Tibial artery (tissue), 4 donors: ENCODE measurements at regions not wholly inside any gene's neighbourhood (a gene's known extent, or its start where the extent isn't known, plus 50 kb on each side); places are given as distances from the start of the nearest gene placed in this dataset.

Source experiments
- DNase-seq, 2 donors: peaks; one replicate each; pipeline ENCODE4 v3.0.0-alpha.2; 2019
- H3K27ac ChIP-seq, 2 donors: fragments of 200-600 bp; sonication (generic) in 1 of 2; 1 replicate in 1 of 2; 2 replicates in 1 of 2; pipeline ENCODE4 v1.5.1; 2018 to 2019; ENCODE audit warnings: mild to moderate bottlenecking in 1 of 2
- H3K27me3 ChIP-seq, 2 donors: fragments of 200-600 bp; sonication (generic) in 1 of 2; one replicate each; pipeline versions ENCODE4 v1.5.1 to v1.6.0; 2016 to 2019
- H3K36me3 ChIP-seq, 3 donors: fragments of 200-600 bp; sonication (generic) in 2 of 3; one replicate each; pipeline ENCODE4 v1.5.1; 2016 to 2019; ENCODE audit warnings: mild to moderate bottlenecking in 2 of 3
- H3K4me1 ChIP-seq, 4 donors: fragments of 200-600 bp; sonication (generic) in 2 of 4; 1 replicate in 3 of 4; 2 replicates in 1 of 4; pipeline ENCODE4 v1.5.1; 2016 to 2019
- H3K4me3 ChIP-seq, 2 donors: fragments of 200-600 bp; sonication (generic) in 1 of 2; 1 replicate in 1 of 2; 2 replicates in 1 of 2; pipeline ENCODE4 v1.5.1; 2018 to 2019; ENCODE audit warnings: mild to moderate bottlenecking in 2 of 2
- H3K9me3 ChIP-seq, 3 donors: fragments of 200-600 bp; sonication (generic) in 1 of 3; one replicate each; pipeline ENCODE4 v1.5.1; 2016 to 2019
- CTCF ChIP-seq, 2 experiments: fragments of 200-600 bp in 1 of 2; fragments of 450-650 bp in 1 of 2; IDR thresholded peaks; one replicate each; pipeline ENCODE4 v1.5.1; 2017 to 2019; ENCODE audit warnings: antibody characterized with exemption in 2 of 2, mild to moderate bottlenecking in 1 of 2, moderate library complexity in 1 of 2
- intact Hi-C: fragments of 100-400 bp; cut with DNase I; formaldehyde crosslinking; loops from one replicate; pipeline ENCODE4 v1.15.0; 2023; ENCODE audit warnings: low total_unique reads

DNA sequence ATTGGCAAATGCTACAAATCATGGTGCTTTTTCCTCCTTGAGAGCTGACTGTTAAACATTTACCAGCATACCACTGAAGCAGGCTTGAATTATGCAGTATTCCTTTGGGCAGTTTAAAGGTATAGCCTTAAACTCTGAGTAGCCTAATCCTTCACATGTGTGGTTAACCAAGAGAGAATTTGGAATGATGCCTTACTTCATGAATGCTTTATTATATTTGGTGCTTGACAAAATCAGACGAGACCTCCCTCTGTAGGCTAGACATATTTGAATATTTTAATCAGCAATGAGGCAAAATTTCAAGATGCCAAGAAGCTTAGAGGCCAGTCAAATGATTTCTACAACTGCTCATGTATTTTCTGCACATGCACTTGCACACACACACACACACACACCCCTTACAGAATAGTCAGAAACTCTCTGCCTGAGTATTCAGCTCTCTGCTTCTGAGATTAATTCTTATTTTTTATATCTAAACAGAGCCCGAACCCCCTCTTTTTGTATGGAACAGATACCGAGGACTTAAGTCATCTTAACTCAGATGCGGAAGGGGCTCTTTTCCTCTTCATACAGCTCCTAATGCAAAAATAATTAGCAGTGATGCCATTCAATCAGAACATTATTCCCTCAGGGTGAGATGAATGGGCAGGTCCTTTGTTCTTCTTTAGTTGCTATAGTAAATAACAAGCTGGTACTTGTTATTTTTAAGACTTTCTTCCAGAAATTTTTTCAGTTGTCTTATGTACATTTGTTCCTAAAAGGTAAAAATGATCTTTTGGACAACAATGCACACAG is 195.5 kb upstream of the TMC3 start:
- no peak overlapping the region for H3K27ac ChIP-seq
- no peaks in the 10 kb centered on the region for H3K36me3 ChIP-seq
- H3K27me3 ChIP-seq: peaks cover 0 to 3% of the 10 kb centered on the region in 2 donors
- no peaks in the 10 kb centered on the region for H3K9me3 ChIP-seq
- no peak overlapping the region for H3K4me3 ChIP-seq
- TF ChIP-seq CTCF (IDR thresholded peaks at IDR 0.05): no peak
- no peaks in the 10 kb centered on the region for H3K4me1 ChIP-seq
- intact Hi-C loops: no loop called here
- DNase-seq: no peak

- no peak overlapping the region for H3K4me3 ChIP-seq
- H3K27me3 ChIP-seq: no peaks in the 10 kb centered on the region
- no peak overlapping the region for H3K27ac ChIP-seq
- intact Hi-C loops: no loop called here
- no peaks in the 10 kb centered on the region for H3K4me1 ChIP-seq
- DNase-seq: no peak
- H3K9me3 ChIP-seq: no peaks in the 10 kb centered on the region
- TF ChIP-seq CTCF (IDR thresholded peaks at IDR 0.05): no peak
- no peaks in the 10 kb centered on the region for H3K36me3 ChIP-seq
Observed at GRCh38 chr15:81567924-81568323, 193.9 kb upstream of the TMC3 start.

- Histone ChIP-seq H3K36me3 (no peaks in the 10 kb centered on the region), H3K27me3 (no peaks in the 10 kb centered on the region), H3K9me3 (no peaks in the 10 kb centered on the region), H3K4me1 (no peaks in the 10 kb centered on the region), H3K27ac (no peak overlapping the region), H3K4me3 (no peak overlapping the region)
- no peak for DNase-seq
- intact Hi-C loops: no loop called here
- no peak for TF ChIP-seq CTCF (IDR thresholded peaks at IDR 0.05)
Observed at GRCh38 chr15:81562986-81563385, 189.0 kb upstream of the TMC3 start.

DNA sequence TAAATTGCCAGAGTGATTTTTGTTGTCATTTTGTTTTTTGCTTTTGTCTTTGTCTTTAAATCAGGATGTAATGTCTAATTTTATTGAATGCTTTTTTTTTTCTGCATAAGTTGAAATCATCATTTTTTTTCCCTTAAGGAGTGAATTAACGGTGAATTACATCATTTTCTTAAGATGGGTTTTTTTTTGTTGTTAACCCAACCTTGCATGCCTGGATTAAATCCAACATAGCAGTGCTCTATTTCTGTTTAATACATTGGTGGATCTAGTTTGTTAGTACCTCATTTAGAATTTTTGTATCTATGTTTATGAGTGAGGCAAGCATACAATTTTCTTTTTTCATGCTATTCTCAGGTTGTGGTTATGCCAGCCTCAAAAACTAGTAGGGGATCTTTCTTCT is 186.4 kb upstream of the TMC3 start:
- H3K27ac ChIP-seq: no peak overlapping the region
- no peaks in the 10 kb centered on the region for H3K4me1 ChIP-seq
- H3K4me3 ChIP-seq: no peak overlapping the region
- no peaks in the 10 kb centered on the region for H3K9me3 ChIP-seq
- intact Hi-C loops: no loop called here
- no peak for TF ChIP-seq CTCF (IDR thresholded peaks at IDR 0.05)
- H3K27me3 ChIP-seq: no peaks in the 10 kb centered on the region
- no peaks in the 10 kb centered on the region for H3K36me3 ChIP-seq
- DNase-seq: no peak

- H3K36me3 ChIP-seq: no peaks in the 10 kb centered on the region
- no peak for TF ChIP-seq CTCF (IDR thresholded peaks at IDR 0.05)
- H3K4me1 ChIP-seq: no peaks in the 10 kb centered on the region
- DNase-seq: no peak
- H3K9me3 ChIP-seq: no peaks in the 10 kb centered on the region
- H3K27ac ChIP-seq: no peak overlapping the region
- intact Hi-C loops: no loop called here
- no peak overlapping the region for H3K4me3 ChIP-seq
- no peaks in the 10 kb centered on the region for H3K27me3 ChIP-seq
Observed at GRCh38 chr15:81558056-81558455, 184.0 kb upstream of the TMC3 start.
